ENCODE measurements at regions not wholly inside any gene's neighbourhood (a gene's known extent, or its start where the extent isn't known, plus 50 kb on each side); places are given as distances from the start of the nearest gene placed in this dataset.
"Not testable (repeated sequence)": the region's sequence is repeated elsewhere in the genome, so short reads cannot be mapped to it uniquely, and the experiment has no call there.

DNA sequence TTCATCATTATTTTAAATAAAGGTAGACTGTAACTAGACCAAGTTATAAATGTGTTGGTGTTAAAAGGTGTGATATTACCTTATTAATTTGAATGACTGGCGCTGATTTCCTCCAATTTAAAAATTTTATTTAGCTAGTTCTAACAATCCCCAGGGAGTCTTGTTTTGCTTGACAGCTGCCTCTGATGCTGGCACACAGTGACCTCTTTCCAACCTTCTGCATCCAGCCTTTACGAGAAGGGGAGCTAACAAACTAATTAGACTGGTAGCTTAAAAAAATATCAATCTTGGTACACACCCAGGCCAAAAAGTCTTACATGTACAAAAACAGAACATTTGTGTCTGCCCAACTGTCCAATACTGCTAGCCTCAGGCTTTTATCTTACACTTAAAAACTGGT, 51.8 kb upstream of the ENPEP start:
- no peak for DNase-seq (ENCODE audit: low read depth)

DNA sequence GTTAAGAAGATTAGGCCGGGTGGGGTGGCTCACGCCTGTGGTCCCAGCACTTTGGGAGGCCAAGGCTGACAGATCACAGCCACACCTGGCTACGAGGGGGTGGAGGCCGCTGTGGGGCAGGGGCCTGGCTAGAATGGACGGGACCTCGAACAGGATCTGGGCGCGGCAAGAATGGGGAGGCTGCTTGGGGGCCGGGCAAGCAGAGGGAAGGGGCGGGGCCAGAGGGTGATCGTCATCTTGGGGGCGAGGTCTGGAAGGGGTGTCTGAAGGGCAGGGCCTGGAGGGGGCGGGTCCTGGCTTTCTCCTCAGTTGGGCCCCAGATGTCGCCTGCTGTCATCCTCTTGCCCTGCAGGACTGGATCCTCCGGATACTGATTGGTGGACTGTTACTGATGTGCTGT, 57.3 kb upstream of the ENPEP start:
- DNase-seq (ENCODE audit: low read depth), result no peak

DNA sequence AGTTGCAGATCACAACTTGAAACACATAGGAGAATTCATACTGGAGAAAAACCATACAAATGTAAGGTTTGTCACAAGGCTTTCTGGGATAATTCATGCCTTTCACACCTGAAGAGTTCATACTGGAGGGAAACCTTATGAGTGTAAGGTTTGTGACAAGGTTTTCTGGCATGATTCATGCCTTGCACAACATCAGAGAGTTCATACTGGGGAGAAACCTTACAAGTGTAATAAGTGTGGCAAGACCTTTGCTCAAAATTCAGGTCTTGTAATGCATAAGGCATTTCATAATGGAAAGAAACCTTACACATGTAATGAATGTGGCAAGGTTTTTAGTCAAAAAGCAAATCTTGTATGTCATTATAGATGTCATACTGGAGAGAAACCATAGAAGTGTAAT, 58.8 kb upstream of the ENPEP start:
- no peak for DNase-seq (ENCODE audit: low read depth)

DNA sequence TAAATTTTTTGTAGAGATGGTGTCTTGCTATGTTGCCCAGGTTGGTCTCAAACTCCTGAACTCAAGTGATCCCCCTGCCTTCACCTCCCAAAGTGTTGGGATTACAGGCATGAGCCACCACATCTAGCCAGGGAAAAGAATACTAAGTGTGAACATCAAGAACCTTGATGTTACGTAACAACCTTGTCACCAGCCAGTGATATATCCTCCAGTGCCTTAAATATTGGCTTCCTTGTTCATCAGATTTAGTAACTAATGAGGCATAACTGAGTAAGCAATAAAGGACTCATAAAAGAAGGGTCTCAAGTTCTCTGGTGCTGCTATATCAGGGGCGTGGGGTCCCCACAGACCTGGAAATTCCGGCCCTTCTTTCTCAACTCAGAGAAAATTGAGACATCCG, 60.5 kb upstream of the ENPEP start:
- DNase-seq (ENCODE audit: low read depth), result no peak

DNA sequence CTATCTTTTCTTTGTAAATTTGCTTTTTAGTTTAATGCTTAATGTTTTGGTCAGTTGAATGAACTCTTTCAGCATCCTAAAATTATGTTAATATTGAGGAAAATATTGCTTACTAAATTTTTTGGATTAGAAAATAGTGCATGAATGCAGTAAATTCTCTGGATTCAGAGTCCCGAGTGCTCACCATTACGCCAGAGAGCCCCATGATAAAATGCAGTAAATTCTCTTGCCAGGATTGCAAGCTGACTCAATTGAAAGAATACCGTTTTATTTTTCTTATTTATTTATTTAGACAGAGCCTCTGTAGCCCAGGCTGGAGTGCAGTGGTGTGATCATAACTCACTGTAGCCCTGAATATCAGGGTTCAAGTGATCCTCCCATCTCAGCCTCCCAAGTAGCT, 60.9 kb upstream of the ENPEP start:
- no peak for DNase-seq (ENCODE audit: low read depth)

DNA sequence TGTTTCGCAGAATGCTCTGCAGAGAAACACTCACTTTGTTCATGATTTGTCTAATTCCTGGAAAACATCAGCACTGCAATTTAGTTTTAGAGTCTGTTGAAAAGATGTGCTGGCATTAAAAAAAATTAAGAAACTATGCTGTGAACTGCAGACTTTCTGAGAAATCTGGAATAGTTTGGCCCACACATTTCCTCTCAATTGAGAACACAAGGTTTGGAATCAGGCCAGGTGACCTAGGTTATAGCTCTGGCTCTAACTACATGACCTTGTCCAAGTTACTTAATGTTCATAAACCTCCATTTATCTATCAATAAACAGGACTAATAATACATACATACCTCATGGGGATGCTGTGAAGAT, 61.4 kb upstream of the ENPEP start:
- no peak for DNase-seq (ENCODE audit: low read depth)

DNA sequence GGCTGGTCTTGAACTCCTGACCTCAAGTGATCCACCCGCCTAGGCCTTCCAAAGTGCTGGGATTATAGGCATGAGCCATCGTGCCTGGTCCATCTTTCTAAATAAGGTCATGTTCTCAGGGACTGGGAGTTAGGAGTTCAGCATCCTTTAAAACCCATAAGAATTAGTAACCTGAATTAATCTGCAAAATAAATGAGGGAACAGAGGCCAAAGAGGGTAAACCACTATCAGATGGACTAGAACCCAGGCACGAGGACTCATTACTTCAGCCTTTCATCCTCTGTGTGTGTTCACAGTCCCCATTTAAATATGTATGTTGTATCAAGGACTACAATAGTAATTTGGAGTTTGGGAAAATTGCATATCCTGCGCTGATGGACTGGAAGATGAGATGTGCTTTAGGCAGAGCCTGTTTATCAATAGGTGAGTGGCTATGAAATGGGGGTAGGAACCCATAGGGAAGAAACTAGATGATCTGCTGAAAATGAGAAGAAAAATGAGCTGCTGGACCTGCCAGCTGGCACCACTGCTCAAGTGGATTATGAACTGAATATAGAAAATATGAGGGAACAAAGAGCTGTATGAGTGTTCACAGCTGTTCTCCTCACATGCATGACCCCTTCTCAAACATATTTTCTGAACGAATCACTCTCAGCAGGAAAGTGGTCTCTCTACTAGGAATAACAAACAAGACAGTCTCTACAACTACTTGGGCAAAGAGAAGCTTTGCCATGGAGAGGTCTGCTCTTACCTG, 62.0 kb upstream of the ENPEP start:
- DNase-seq (ENCODE audit: low read depth), result not testable (repeated sequence)

DNA sequence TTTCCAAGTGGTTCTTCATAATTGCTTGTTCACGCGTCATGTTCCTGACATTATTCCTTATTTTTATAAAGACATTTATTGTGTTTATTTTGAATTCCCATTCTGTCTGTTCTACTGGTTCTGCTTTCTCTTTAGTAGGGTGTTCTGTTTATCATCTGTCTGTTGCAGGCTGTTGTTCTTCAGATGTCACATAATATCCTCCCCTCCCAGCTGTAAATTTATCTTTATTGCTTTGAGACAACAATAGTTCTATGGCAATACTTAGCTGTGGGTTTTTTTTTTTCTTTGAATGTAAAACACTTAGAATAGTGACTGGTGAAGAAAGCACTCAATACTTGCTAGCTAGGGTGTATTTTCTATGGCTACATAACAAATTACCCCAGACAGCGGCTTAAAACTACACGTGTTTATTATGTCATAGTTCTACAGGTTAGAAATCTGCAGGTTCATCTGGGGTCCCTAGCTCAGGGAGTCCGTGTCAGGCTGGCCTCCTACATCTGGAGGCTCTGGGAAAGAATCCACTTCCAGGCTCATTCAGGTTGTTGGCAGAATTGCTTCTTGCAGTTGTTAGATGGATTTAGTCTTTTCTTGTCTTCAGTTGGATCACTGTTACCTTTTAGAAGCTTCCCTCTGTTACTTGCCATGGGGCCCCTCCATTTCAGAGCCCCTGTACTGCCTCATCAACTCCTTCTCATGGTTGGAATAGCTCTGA, 63.4 kb upstream of the ENPEP start:
- no peak for DNase-seq (ENCODE audit: low read depth)

DNA sequence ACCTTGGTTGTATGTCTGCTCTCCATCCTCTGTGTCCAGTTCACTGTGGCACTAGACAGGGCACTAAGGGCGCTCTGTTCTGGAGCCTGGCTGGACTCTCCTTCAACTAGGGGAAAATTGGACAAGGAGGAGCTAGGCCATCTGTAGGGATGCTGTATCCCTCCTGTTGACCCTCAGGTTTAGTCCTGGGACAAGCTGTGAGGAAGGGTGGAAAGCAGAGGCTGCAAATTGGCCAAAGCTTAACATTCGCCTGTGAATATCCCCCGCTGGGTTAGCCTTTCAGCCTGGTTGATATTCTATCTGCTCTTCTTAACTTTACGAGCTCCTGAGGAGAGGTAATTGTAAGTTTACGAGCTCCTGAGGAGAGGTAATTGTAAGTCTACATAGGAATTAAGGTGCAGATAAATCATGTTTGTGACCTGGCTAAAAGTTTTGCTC, 64.4 kb upstream of the ENPEP start:
- DNase-seq (ENCODE audit: low read depth), result no peak

DNA sequence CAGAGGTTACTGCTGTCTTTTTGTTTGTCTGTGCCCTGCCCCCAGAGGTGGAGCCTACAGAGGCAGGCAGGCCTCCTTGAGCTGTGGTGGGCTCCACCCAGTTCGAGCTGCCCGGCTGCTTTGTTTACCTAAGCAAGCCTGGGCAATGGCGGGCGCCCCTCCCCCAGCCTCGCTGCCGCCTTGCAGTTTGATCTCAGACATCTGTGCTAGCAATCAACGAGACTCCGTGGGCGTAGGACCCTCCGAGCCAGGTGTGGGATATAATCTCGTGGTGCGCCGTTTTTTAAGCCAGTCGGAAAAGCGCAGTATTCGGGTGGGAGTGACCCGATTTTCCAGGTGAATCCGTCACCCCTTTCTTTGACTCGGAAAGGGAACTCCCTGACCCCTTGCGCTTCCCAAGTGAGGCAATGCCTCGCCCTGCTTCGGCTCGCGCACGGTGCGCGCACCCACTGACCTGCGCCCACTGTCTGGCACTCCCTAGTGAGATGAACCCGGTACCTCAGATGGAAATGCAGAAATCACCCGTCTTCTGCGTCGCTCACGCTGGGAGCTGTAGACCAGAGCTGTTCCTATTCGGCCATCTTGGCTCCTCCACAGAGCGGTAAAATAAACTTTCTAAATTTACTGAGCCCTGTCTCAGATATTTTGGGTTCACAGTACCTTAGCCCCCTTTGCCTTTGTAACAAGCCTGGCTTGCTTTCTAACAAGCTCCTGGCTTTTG, 64.9 kb upstream of the ENPEP start:
- not testable (repeated sequence) for DNase-seq (ENCODE audit: low read depth)

DNA sequence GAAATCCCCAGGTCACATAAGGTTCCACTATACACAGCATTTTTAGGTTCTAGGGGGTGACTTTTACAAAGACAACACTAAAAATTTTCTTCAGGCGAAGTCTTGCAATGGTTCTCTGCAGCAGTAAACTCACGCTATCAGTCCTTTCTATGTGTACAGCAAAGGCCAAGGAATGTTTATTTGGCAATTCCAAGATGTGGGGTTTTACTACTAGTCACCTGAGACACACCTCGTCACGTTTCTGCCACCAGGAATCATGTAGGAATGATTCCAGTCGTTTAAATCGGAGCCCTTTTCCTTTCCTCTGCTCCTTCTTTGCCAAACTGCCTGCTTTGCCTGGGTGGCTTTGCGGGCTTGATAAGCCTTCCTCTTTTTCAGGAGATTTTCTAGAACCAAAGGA, 75.9 kb upstream of the ENPEP start:
- no peak for DNase-seq (ENCODE audit: low read depth)

DNA sequence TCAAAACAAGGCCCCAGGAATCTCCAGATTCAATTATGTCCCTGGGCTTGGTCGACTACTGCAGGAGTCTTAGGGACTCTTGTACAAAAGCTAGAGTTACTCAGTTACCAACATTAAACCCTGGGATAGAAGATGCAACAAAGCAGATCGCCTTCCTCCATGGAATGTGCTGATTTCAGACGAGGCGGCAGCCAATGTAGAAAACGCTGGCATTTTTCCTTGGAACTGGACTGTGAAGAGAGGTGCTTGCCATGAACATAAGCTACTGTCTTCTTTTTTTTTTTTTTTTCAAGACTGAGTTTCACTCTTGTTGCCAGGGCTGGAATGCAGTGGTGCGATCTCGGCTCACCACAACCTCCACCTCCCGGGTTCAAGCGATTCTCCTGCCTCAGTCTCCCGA, 76.9 kb upstream of the ENPEP start:
- DNase-seq (ENCODE audit: low read depth), result not testable (repeated sequence)

DNA sequence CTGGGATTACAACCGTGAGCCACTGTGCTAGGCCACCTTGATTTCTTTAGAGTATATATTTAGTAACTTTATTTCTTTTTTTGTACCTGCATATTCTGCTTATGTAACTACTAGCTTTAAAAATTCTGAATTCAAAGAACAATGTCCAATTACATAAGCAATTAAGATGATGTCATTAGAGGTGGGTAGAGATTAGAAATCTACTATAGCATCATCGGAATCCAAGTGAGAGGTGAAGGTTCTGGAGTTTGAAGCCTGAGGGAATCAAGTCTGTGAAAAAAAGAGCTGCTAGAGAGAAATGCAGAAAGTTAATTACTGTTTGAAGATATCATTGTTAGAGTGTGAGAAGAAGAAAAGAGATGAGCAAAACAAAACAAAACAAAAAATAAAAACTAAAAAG, 79.0 kb upstream of the ENPEP start:
- no peak for DNase-seq (ENCODE audit: low read depth)

DNA sequence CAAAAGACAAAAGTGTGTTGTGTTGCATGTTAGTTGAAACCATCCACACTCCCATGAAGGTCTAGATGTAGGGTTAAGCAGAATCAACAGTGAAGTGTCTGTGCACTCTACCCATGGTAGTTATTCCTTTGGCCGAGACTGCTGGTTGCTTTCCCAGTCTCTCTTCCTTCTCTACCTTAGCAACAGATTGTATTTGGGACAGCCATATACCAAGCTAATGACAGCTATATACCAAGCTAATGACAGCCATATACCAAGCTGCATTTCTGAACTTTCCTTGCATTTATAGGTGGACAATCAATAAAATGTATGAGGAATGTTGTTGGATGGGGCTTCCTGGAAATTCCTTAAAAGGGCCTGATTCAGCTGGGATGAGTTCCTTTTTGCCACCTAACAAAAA, 80.5 kb upstream of the ENPEP start:
- no peak for DNase-seq (ENCODE audit: low read depth)

DNA sequence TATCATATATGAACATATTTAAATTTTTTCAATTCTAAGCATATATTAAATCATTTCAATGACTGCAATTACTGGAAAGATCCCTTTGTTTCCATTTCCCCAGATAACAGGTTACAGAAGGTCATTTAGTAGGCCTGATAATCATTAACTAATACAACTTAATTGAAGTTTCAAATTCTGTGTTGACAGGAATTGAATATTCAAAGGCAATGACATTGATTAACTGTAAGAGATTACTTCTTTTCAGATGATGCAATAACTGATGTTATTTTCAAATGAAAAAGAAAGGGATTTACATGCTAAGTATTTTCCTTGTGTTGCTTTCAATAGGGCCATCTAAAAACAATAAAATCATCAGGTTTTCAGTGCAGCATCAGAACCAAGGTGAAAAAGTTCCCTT, 81.1 kb upstream of the ENPEP start:
- no peak for DNase-seq (ENCODE audit: low read depth)

DNA sequence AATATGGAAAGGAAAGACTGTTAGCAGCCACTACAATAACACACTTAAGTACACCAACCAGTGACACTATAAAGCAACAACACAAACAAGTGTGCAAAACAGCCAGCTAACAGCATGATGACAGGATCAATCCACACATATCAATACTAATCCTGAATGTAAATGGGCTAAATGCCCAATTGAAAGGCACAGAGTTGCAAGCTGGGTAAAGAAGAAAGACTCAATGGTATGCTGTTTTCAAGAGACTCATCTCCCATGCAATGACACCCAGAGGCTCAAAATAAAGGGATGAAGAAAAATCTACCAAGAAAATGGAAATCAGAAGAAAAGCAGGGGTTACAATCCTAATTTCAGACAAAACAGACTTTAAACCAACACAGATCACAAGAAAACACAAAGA, 94.2 kb upstream of the ENPEP start:
- no peak for DNase-seq (ENCODE audit: low read depth)

DNA sequence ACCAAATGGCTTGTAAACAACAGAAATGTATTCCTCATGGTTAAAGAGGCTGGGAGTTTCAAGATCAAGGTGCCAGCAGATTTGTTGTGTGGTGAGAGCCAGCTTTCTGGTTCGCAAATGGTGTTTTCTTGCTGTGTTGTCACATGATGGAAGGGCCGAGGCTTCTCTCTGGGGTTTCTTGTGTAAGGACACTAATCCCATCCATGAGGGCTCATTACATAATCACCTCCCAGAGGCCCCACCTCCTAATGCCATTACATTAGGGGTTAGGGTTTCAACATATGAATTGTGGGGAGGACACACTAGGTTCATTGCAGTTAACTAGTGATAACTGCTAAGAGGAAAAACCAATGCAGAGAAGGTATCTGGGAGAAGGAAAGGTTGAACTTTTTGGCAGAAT, 103.5 kb upstream of the ENPEP start:
- no peak for DNase-seq (ENCODE audit: low read depth)

DNA sequence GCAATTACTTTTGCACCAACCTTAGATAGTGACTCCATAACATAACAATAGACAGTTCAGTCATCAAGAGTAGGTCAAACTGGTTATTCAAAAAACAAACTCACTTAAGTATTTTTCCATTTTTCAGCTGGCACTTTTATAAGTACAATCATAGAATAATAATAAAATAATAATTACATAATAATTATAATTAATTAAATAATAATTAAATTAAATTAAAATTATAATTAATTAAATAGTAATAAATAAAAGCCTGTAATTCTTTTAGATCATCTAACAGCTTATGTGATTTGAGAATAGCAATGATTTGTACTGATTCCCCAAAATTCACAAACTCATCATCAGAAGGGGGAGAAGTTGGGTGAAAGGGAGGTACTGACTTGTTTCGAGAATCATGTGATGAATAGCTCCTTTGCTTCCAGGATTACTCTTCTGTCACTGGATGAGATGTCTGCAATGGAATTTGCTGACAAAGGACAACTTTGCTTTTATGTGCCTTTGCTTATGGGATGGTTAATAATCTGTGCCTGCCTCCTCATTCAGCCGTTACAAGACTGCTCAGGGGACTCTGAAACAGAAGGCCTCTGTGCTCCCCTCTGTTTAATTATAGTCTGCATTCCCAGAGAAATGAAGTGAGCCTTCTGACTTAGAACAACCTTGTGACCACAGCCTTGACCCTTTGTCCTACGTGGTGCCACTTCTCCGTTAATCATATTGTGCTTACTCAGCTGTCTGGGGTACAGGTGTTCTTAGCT, 104.8 kb upstream of the ENPEP start:
- DNase-seq (ENCODE audit: low read depth), result no peak

DNA sequence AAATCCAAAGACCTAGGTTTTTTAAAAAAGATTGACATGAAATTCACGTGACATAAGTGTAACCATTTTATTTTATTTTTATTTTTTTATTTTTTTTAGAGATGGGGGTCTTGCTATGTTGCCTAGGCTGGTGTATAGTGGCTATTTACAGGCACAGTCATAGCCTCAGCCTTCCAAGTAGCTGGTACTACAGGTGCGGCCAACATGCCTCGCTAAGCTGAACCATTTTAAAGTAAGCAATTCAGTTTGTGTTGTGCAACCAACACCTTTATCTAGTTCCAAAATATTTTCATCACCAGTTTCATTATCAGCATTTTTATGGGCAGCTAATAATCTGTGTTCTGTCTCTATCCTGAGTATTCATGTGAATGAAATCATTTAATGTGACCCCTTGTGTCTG, 107.5 kb upstream of the ENPEP start:
- DNase-seq (ENCODE audit: low read depth), result no peak

DNA sequence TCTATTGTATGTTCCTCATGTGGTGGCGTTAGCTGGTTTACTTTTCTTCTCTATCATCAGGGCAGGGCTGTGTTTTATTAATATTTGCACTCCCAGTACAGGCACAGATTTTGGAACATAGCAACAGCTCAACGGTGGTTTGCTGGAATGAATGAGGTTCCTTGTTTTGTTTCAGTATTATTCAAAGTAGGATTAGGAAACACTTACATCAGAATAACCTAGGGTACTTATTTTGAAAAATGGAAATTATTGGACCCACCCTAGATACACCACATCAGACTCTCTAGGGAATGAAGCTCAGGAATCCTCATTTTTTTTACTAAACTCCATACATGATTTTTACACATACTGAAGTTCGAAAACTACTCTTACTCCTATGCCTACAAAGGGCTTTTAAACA, 108.8 kb upstream of the ENPEP start:
- DNase-seq (ENCODE audit: low read depth), result no peak

DNA sequence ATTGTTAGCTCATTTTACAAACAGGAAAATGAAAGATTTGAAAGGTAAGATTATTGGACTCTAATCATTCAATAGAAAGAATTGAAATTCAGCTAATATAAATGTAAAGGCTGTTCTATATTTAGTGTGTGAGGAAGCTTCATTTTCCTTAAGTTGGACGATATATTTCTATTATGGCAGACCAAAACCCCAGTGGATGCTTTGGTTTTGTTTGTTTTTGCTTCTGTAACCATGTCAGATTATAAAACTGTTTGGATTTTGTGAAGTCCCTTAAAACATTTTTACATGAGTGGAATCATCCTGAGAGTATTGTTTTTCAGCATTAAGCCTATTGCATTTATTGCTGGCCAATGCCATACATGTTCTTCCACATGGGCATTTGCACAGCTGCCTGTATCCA, 110.2 kb upstream of the ENPEP start:
- no peak for DNase-seq (ENCODE audit: low read depth)

DNA sequence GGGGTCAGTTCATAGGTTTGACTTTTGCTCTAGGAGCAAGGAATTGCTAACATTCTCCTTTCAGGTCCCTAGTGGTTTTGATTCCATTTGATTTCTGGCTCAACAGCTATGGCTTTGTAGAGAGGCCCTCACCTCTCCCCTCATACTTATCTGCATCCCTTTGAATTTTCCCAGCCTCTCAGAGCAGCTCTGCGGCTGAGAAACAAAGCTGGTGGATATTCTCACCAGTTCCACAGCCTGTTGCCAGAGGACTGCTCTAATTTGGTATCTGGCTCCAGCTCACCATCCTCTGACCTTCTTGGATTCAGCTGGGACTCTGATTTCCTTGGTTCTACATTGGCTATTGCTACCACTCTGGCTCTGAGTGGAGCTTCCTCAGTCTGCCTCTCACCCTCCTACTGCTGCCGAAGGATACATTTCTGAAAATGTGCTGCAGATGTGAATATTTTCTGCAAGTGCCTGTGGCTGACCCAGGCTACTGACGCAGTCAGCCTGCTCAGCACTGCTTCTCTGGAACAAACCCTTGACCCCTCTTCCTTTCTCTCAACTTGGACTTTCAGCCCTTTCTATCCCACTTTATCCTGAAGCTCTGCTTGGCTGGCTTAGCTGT, 110.9 kb upstream of the ENPEP start:
- DNase-seq (ENCODE audit: low read depth), result peak; percentile 1
